Cardiac muscle cell (in vitro differentiated cells and primary cell): ENCODE measurements at regions not wholly inside any gene's neighbourhood (a gene's known extent, or its start where the extent isn't known, plus 50 kb on each side); places are given as distances from the start of the nearest gene placed in this dataset.

ENCODE experiments used
- DNase-seq, 2 donors: peaks; one replicate each; pipeline versions ENCODE4 v3.0.0 to v3.0.0-alpha.2; 2010 to 2017; ENCODE audit warnings: low read depth in 1 of 2, low spot score in 1 of 2
- H3K27ac ChIP-seq: fragments of 200-600 bp; sonication (generic); 2 replicates; pipeline ENCODE4 v1.5.1; 2016
- H3K27me3 ChIP-seq: fragments of 200-600 bp; sonication (generic); 2 replicates; pipeline ENCODE4 v1.6.0; 2016; ENCODE audit warnings: control low read depth
- H3K36me3 ChIP-seq: fragments of 200-600 bp; sonication (generic); 2 replicates; pipeline ENCODE4 v1.5.1; 2016; ENCODE audit warnings: control low read depth
- H3K4me1 ChIP-seq: fragments of 200-600 bp; sonication (generic); 2 replicates; pipeline ENCODE4 v1.8.1; 2017; ENCODE audit warnings: low read depth, mild to moderate bottlenecking, mixed run types
- H3K4me3 ChIP-seq: fragments of 200-600 bp; sonication (generic); 2 replicates; pipeline ENCODE4 v1.5.1; 2016; ENCODE audit warnings: mild to moderate bottlenecking
- H3K9me3 ChIP-seq: fragments of 200-600 bp; sonication (generic); 2 replicates; pipeline ENCODE4 v1.5.1; 2017; ENCODE audit warnings: low read depth, mild to moderate bottlenecking, control low read depth
- CTCF ChIP-seq: IDR thresholded peaks from 2 replicates; pipeline ENCODE4 v1.5.1; 2012; ENCODE audit warnings: low read depth, mild to moderate bottlenecking, low read length

- no peak for DNase-seq
- H3K27ac ChIP-seq, result no peak overlapping the region
- no peak overlapping the region for H3K4me3 ChIP-seq
- no peaks in the 10 kb centered on the region for H3K27me3 ChIP-seq
- no peaks in the 10 kb centered on the region for H3K9me3 ChIP-seq
- no peaks in the 10 kb centered on the region for H3K36me3 ChIP-seq
- H3K4me1 ChIP-seq, result no peaks in the 10 kb centered on the region
- no peak for TF ChIP-seq CTCF
Measured at GRCh38 chr2:196399096-196399495, 227.7 kb upstream of the STK17B start.

DNA sequence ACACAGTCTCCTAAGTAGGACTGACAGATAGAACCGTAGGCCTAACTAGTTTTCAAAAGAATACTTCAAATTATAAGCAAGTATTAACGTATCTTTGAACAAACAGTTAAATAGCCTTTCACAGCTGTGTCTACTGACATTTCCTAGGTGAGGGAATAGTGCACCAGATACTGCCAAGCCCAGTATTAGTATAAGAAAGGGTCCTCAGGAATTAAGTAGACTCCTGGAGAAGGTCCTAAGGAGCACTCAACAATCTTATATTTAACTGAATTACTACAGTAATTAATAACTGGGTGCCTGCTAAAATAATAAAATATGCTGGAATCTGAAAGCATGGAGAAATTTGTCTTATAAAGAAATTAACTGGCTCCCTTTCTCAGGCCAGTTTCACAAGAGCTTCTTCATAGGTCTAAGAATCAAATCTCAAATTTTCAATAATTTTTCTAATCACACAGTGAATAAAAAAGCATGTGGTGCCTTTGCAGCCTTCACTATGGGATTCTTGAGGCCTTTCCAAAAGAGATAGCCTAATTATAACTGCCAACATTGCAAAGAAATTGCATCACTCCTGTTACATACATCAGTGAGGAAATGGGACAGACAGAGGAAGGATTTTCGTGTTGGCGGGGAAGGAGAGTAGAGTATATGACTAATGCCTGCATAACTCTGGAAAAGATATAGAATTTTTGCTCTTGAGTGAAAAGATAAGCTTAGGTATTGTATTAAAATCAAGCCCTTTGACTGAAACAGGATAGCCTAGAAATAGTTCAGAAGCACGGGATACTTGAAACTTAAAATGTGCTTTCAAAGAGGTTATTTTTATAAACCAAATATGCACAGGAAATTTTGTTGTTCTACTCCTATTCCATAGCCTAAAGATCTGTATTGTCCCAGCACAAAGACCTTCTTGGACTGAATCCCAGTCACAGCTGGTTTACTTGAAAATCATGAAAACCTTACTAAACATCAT, 228.6 kb upstream of the STK17B start:
- no peak for TF ChIP-seq CTCF
- Histone ChIP-seq H3K4me1 (no peaks in the 10 kb centered on the region), H3K27ac (no peak overlapping the region), H3K27me3 (no peaks in the 10 kb centered on the region), H3K4me3 (no peak overlapping the region), H3K36me3 (no peaks in the 10 kb centered on the region), H3K9me3 (no peaks in the 10 kb centered on the region)
- peak in 1 of 2 donors; percentile 98 for DNase-seq

GRCh38 chr2:196403471-196403870, 232.1 kb upstream of the STK17B start:
- TF ChIP-seq CTCF, result no peak
- H3K9me3 ChIP-seq, result no peaks in the 10 kb centered on the region
- H3K27ac ChIP-seq, result no peak overlapping the region
- no peaks in the 10 kb centered on the region for H3K27me3 ChIP-seq
- no peaks in the 10 kb centered on the region for H3K36me3 ChIP-seq
- DNase-seq, result peak in 1 of 2 donors; percentile 30
- H3K4me1 ChIP-seq, result peaks cover 2% of the 10 kb centered on the region
- H3K4me3 ChIP-seq, result no peak overlapping the region

DNA sequence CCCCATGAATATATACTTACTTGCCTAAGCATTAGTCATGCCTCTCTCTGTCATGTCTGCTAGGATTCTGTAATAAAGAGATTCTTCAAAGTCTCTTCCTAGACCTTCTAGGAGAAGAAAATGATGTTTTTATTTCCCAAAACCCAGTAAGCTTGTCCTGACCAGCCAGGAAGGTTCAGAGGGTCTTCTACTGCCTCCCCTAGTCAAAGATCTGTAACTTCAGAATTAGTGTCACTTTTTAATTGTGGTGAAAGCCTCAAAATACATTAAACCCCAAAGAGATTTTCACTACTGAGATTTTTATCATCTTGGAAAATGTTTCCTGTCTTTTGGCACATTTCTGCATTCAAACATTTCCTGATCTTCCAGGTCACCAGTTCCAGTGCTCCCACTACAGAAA, 232.9 kb upstream of the STK17B start:
- Histone ChIP-seq H3K36me3 (no peaks in the 10 kb centered on the region), H3K27me3 (no peaks in the 10 kb centered on the region), H3K4me3 (no peak overlapping the region), H3K9me3 (no peaks in the 10 kb centered on the region), H3K27ac (no peak overlapping the region), H3K4me1 (peaks cover 8% of the 10 kb centered on the region)
- no peak for TF ChIP-seq CTCF
- DNase-seq, result no peak

DNA sequence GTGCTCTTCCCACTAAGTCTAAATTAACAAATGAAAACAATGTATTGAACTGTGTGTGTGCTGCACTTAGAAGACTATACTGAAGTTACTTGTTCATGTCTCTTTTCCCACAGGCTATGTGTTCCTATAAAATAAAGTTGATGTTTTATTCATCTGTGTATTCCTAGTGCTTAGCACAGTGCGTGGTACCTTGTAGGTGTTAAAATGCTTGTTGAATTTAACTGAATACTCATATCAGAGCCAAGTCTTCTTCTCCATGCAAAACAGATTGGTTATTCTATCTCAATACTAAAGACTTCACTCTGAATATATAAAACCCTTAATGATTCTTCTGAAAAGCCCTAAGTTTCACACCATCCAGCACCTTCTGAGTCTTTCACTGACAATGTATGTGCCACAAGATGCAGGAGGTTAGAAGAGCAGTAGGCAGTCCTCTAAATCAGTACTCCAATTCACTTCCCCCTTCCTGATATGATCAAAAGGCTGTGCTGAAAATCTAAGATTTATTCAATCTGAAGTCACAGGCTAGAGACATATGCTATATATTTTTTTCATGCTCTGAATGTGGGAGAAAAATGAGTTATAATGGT, 231.7 kb upstream of the CCDC150 start:
- H3K4me1 ChIP-seq, result peaks cover 8% of the 10 kb centered on the region
- TF ChIP-seq CTCF, result no peak

More for the DNA sequence above, 231.7 kb upstream of the CCDC150 start:
- no peak for DNase-seq
- no peak overlapping the region for H3K27ac ChIP-seq
- no peaks in the 10 kb centered on the region for H3K9me3 ChIP-seq
- no peak overlapping the region for H3K4me3 ChIP-seq
- H3K36me3 ChIP-seq, result no peaks in the 10 kb centered on the region
- no peaks in the 10 kb centered on the region for H3K27me3 ChIP-seq
